ENCODE measurements at regions not wholly inside any gene's neighbourhood (a gene's known extent, or its start where the extent isn't known, plus 50 kb on each side); places are given as distances from the start of the nearest gene placed in this dataset.
"Not testable (repeated sequence)": the region's sequence is repeated elsewhere in the genome, so short reads cannot be mapped to it uniquely, and the experiment has no call there.

GRCh38 chr21:43287795-43288755, 119.3 kb downstream of the CRYAA start:
- no peak for DNase-seq (ENCODE audit: low read depth in 2 of 2)

- no peak for DNase-seq (ENCODE audit: low read depth in 2 of 2)
Observed at GRCh38 chr21:43287111-43287760, 118.4 kb downstream of the CRYAA start.

- no peak for DNase-seq (ENCODE audit: low read depth in 2 of 2)
Observed at GRCh38 chr21:43286196-43286595, 117.4 kb downstream of the CRYAA start.

- DNase-seq (ENCODE audit: low read depth in 2 of 2), result no peak
Observed at GRCh38 chr21:43284700-43285099, 115.9 kb downstream of the CRYAA start.

- no peak for DNase-seq (ENCODE audit: low read depth in 2 of 2)
Observed at GRCh38 chr21:43284238-43284637, 115.4 kb downstream of the CRYAA start.

GRCh38 chr21:43283925-43284221, 115.1 kb downstream of the CRYAA start:
- not testable (repeated sequence) for DNase-seq (ENCODE audit: low read depth in 2 of 2)

- DNase-seq (ENCODE audit: low read depth in 2 of 2), result no peak
Observed at GRCh38 chr21:43283136-43283924, 114.5 kb downstream of the CRYAA start.

- no peak for DNase-seq (ENCODE audit: low read depth in 2 of 2)
Observed at GRCh38 chr21:43282358-43283120, 113.7 kb downstream of the CRYAA start.

GRCh38 chr21:43281661-43282357, 113.0 kb downstream of the CRYAA start:
- DNase-seq (ENCODE audit: low read depth in 2 of 2), result no peak

- no peak for DNase-seq (ENCODE audit: low read depth in 2 of 2)
Observed at GRCh38 chr21:43280949-43281633, 112.3 kb downstream of the CRYAA start.

GRCh38 chr21:43279578-43279894, 110.7 kb downstream of the CRYAA start:
- DNase-seq (ENCODE audit: low read depth in 2 of 2), result no peak

GRCh38 chr21:43278766-43279577, 110.2 kb downstream of the CRYAA start:
- DNase-seq (ENCODE audit: low read depth in 2 of 2), result no peak

GRCh38 chr21:43278359-43278758, 109.6 kb downstream of the CRYAA start:
- DNase-seq (ENCODE audit: low read depth in 2 of 2), result no peak

- no peak for DNase-seq (ENCODE audit: low read depth in 2 of 2)
Observed at GRCh38 chr21:43277481-43278351, 108.9 kb downstream of the CRYAA start.

GRCh38 chr21:43276811-43277210, 108.0 kb downstream of the CRYAA start:
- DNase-seq (ENCODE audit: low read depth in 2 of 2), result no peak

GRCh38 chr21:43275421-43276211, 106.8 kb downstream of the CRYAA start:
- no peak for DNase-seq (ENCODE audit: low read depth in 2 of 2)

- no peak for DNase-seq (ENCODE audit: low read depth in 2 of 2)
Observed at GRCh38 chr21:43274946-43275310, 106.1 kb downstream of the CRYAA start.
